Natural killer cell (primary cell): ENCODE measurements at regions not wholly inside any gene's neighbourhood (a gene's known extent, or its start where the extent isn't known, plus 50 kb on each side); places are given as distances from the start of the nearest gene placed in this dataset.

ENCODE experiments used
- ATAC-seq, 3 donors: fragments of 150-1000 bp in 2 of 3; fragments of 200-7000 bp in 1 of 3; cut with Tn5 transposase; 1 replicate in 1 of 3; 2 replicates in 2 of 3; pipeline ENCODE4 v1.10.0; 2021; ENCODE audit warnings: mild to moderate bottlenecking in 2 of 3, moderate library complexity in 2 of 3
- DNase-seq, 2 donors: peaks; one replicate each; pipeline versions ENCODE4 v3.0.0 to v3.0.0-alpha.2; 2013 to 2021; ENCODE audit warnings: mixed read lengths in 1 of 2
- H3K27ac ChIP-seq: one replicate; pipeline ENCODE4 v1.5.1; 2013; ENCODE audit warnings: mild to moderate bottlenecking, low read length
- H3K27me3 ChIP-seq: one replicate; pipeline ENCODE4 v1.6.1; 2013; ENCODE audit warnings: low read length; ENCODE audit not compliant: control insufficient read depth, insufficient read depth
- H3K36me3 ChIP-seq: one replicate; pipeline ENCODE4 v1.6.1; 2013; ENCODE audit warnings: low read length; ENCODE audit not compliant: control insufficient read depth, insufficient read depth
- H3K4me1 ChIP-seq: one replicate; pipeline ENCODE4 v1.6.1; 2013; ENCODE audit warnings: low read length; ENCODE audit not compliant: control insufficient read depth, insufficient read depth
- H3K4me3 ChIP-seq: one replicate; pipeline ENCODE4 v1.5.1; 2013; ENCODE audit warnings: low read length
- H3K9me3 ChIP-seq: one replicate; pipeline ENCODE4 v1.6.1; 2013; ENCODE audit warnings: low read length; ENCODE audit not compliant: control insufficient read depth, insufficient read depth
- H3K27ac Mint-ChIP-seq, 2 donors: one replicate each; pipeline ENCODE4 v1.8.0; 2022; ENCODE audit warnings: mild to moderate bottlenecking in 2 of 2, mixed read lengths in 2 of 2, moderate library complexity in 1 of 2
- H3K27me3 Mint-ChIP-seq, 2 donors: one replicate each; pipeline ENCODE4 v1.8.0; 2022; ENCODE audit warnings: low read depth in 2 of 2, mixed read lengths in 2 of 2
- H3K36me3 Mint-ChIP-seq: one replicate; pipeline ENCODE4 v1.8.0; 2022; ENCODE audit warnings: mixed read lengths
- H3K4me1 Mint-ChIP-seq, 2 donors: one replicate each; pipeline ENCODE4 v1.8.0; 2022; ENCODE audit warnings: mixed read lengths in 2 of 2
- H3K4me3 Mint-ChIP-seq: one replicate; pipeline ENCODE4 v1.8.0; 2022; ENCODE audit warnings: mild to moderate bottlenecking, moderate library complexity, mixed read lengths
- H3K9me3 Mint-ChIP-seq, 2 donors: one replicate each; pipeline ENCODE4 v1.8.0; 2022; ENCODE audit warnings: mixed read lengths in 2 of 2
- CTCF ChIP-seq: fragments of 200-600 bp; IDR thresholded peaks from one replicate; pipeline ENCODE4 v1.8.0; 2022; ENCODE audit warnings: antibody characterized with exemption
- WGBS: methylation state at CpG from one replicate; pipeline ENCODE4 v1.1.7; 2013; ENCODE audit warnings: missing lambda C conversion rate; ENCODE audit not compliant: insufficient coverage; 5-methylcytosine and 5-hydroxymethylcytosine counted together
- intact Hi-C: fragments of 100-400 bp; cut with micrococcal nuclease; formaldehyde crosslinking; loops from one replicate; pipeline ENCODE4 v1.14.2; 2022

- DNase-seq: no peak
Observed at GRCh38 chr15:96268442-96269204, 61.9 kb upstream of the NR2F2 start.

GRCh38 chr15:96270581-96271172 is 59.8 kb upstream of the NR2F2 start:
- no peaks in the 10 kb centered on the region for H3K36me3 Mint-ChIP-seq

More at GRCh38 chr15:96268442-96269204, 61.9 kb upstream of the NR2F2 start:
- Histone ChIP-seq H3K27ac (no peak overlapping the region), H3K4me1 (no peaks in the 10 kb centered on the region), H3K27me3 (no peaks in the 10 kb centered on the region), H3K36me3 (no peaks in the 10 kb centered on the region), H3K4me3 (no peak overlapping the region), H3K9me3 (no peaks in the 10 kb centered on the region)
- no peak for ATAC-seq
- 72% methylated on average over 11 of the region's 14 CpGs for WGBS
- intact Hi-C loops: no loop called here
- peaks cover 22 to 66% of the 10 kb centered on the region in 2 donors for H3K27me3 Mint-ChIP-seq
- H3K4me3 Mint-ChIP-seq: no peak overlapping the region
- H3K36me3 Mint-ChIP-seq: no peaks in the 10 kb centered on the region
- no peaks in the 10 kb centered on the region for H3K4me1 Mint-ChIP-seq
- no peak overlapping the region for H3K27ac Mint-ChIP-seq
- no peak for TF ChIP-seq CTCF
- no peaks in the 10 kb centered on the region for H3K9me3 Mint-ChIP-seq

GRCh38 chr15:96272427-96272826 is 58.1 kb upstream of the NR2F2 start:
- Mint-ChIP-seq H3K36me3 (no peaks in the 10 kb centered on the region), H3K4me1 (no peaks in the 10 kb centered on the region), H3K9me3 (no peaks in the 10 kb centered on the region), H3K27ac (no peak overlapping the region), H3K4me3 (no peak overlapping the region), H3K27me3 (peaks cover 23 to 57% of the 10 kb centered on the region in 2 donors)
- ATAC-seq (no peak), DNase-seq (no peak)
- Histone ChIP-seq H3K36me3 (no peaks in the 10 kb centered on the region), H3K4me1 (no peaks in the 10 kb centered on the region), H3K9me3 (no peaks in the 10 kb centered on the region), H3K4me3 (no peak overlapping the region), H3K27me3 (no peaks in the 10 kb centered on the region), H3K27ac (no peak overlapping the region)
- TF ChIP-seq CTCF: no peak
- intact Hi-C loops: no loop called here
- WGBS: no CpG with 5 or more reads among the region's 1 CpG

More at GRCh38 chr15:96270581-96271172, 59.8 kb upstream of the NR2F2 start:
- WGBS: 81% methylated on average over 6 of the region's 6 CpGs
- no peak for TF ChIP-seq CTCF
- no peaks in the 10 kb centered on the region for H3K9me3 Mint-ChIP-seq
- ATAC-seq: no peak
- Histone ChIP-seq H3K36me3 (no peaks in the 10 kb centered on the region), H3K27ac (no peak overlapping the region), H3K27me3 (no peaks in the 10 kb centered on the region), H3K4me1 (no peaks in the 10 kb centered on the region), H3K4me3 (no peak overlapping the region), H3K9me3 (no peaks in the 10 kb centered on the region)
- intact Hi-C loops: no loop called here
- H3K27ac Mint-ChIP-seq: no peak overlapping the region
- H3K4me3 Mint-ChIP-seq: no peak overlapping the region
- DNase-seq: no peak
- H3K27me3 Mint-ChIP-seq: peaks cover 23 to 56% of the 10 kb centered on the region in 2 donors
- no peaks in the 10 kb centered on the region for H3K4me1 Mint-ChIP-seq
